WERI-Rb-1 (cell line): ENCODE measurements at regions not wholly inside any gene's neighbourhood (a gene's known extent, or its start where the extent isn't known, plus 50 kb on each side); places are given as distances from the start of the nearest gene placed in this dataset.

Experiments
- DNase-seq: peaks from one replicate; pipeline ENCODE4 v3.0.0-alpha.2; 2020
- H3K27ac ChIP-seq: fragments of 250-450 bp; sonication (Bioruptor Pico); 2 replicates; pipeline ENCODE4 v1.5.1; 2020; ENCODE audit warnings: mild to moderate bottlenecking, moderate library complexity
- H3K27me3 ChIP-seq: fragments of 250-450 bp; sonication (Bioruptor Pico); 2 replicates; pipeline ENCODE4 v1.5.1; 2021; ENCODE audit warnings: mild to moderate bottlenecking, low read depth, moderate library complexity; ENCODE audit not compliant: insufficient read depth, severe bottlenecking
- H3K36me3 ChIP-seq: fragments of 250-450 bp; sonication (Bioruptor Pico); 2 replicates; pipeline ENCODE4 v1.5.1; 2020; ENCODE audit warnings: mild to moderate bottlenecking, moderate library complexity
- H3K4me3 ChIP-seq: 2 replicates; pipeline ENCODE4 v1.5.1; 2011; ENCODE audit warnings: low read depth, mild to moderate bottlenecking, control low read depth, low read length
- H3K9me3 ChIP-seq: fragments of 250-450 bp; sonication (Bioruptor Pico); 2 replicates; pipeline ENCODE4 v1.5.1; 2021; ENCODE audit warnings: mild to moderate bottlenecking, moderate library complexity; ENCODE audit not compliant: severe bottlenecking
- CTCF ChIP-seq: IDR thresholded peaks from 2 replicates; pipeline ENCODE4 v1.5.1; 2011; ENCODE audit warnings: low read depth, mild to moderate bottlenecking, control low read depth, inconsistent platforms, low read length

DNA sequence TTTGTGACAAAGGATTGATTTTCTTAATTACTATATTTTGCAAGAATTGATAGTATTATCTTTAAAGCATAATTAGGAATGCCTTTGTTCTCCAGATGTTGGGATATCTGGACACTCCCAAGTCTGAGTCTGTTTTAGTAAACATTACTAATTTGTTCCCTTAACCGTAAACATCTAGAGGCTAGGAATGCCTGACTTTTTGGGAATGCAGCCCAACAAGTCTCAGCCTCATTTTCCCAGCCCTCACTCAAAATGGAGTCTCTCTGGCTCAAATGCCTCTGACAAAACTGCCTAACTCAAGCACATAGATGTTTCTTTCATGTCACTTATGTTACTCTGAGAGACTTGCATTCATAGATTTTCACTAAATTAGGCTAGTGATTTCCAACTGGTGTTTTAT, 297.0 kb upstream of the CLNK start:
- Histone ChIP-seq H3K36me3 (no peaks in the 10 kb centered on the region), H3K9me3 (no peaks in the 10 kb centered on the region), H3K27ac (no peak overlapping the region), H3K27me3 (peaks cover 3% of the 10 kb centered on the region), H3K4me3 (no peak overlapping the region)
- no peak for TF ChIP-seq CTCF
- no peak for DNase-seq

GRCh38 chr4:10981096-10981495, 296.5 kb upstream of the CLNK start:
- H3K9me3 ChIP-seq = no peaks in the 10 kb centered on the region
- H3K27ac ChIP-seq = no peak overlapping the region
- H3K27me3 ChIP-seq = peaks cover 3% of the 10 kb centered on the region
- H3K4me3 ChIP-seq = no peak overlapping the region
- no peak for TF ChIP-seq CTCF
- no peaks in the 10 kb centered on the region for H3K36me3 ChIP-seq
- DNase-seq = no peak

GRCh38 chr4:10979032-10979431, 294.5 kb upstream of the CLNK start:
- no peaks in the 10 kb centered on the region for H3K9me3 ChIP-seq
- no peaks in the 10 kb centered on the region for H3K36me3 ChIP-seq
- no peak for TF ChIP-seq CTCF
- no peak for DNase-seq
- H3K27me3 ChIP-seq = peaks cover 3% of the 10 kb centered on the region
- H3K4me3 ChIP-seq = no peak overlapping the region
- no peak overlapping the region for H3K27ac ChIP-seq

GRCh38 chr4:10977534-10977933, 293.0 kb upstream of the CLNK start:
- Histone ChIP-seq H3K27me3 (peaks cover 3% of the 10 kb centered on the region), H3K27ac (no peak overlapping the region), H3K9me3 (no peaks in the 10 kb centered on the region), H3K36me3 (no peaks in the 10 kb centered on the region), H3K4me3 (no peak overlapping the region)
- DNase-seq = no peak
- no peak for TF ChIP-seq CTCF

DNA sequence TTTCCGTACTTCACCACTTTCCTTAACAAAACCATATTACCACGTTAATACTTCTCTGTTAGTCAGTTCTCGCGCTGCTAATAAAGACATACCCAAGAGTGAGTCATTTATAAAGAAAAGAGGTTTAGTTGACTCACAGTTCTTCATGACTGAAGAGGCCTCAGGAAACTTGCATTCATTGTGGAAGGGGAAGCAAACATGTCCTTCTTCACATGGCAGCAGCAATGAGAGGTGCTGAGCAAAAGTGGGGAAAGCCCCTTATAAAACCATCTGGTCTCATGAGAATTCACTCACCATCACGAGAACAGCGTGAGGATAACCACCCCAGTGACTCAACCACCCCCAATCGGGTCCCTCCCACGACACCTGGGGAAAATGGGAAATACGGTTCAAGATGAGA, 289.8 kb upstream of the CLNK start:
- H3K27ac ChIP-seq = no peak overlapping the region
- no peaks in the 10 kb centered on the region for H3K9me3 ChIP-seq
- H3K4me3 ChIP-seq = no peak overlapping the region
- TF ChIP-seq CTCF = no peak
- no peak for DNase-seq
- no peaks in the 10 kb centered on the region for H3K36me3 ChIP-seq
- peaks cover 3% of the 10 kb centered on the region for H3K27me3 ChIP-seq

GRCh38 chr4:10973686-10974085, 289.1 kb upstream of the CLNK start:
- TF ChIP-seq CTCF = no peak
- H3K9me3 ChIP-seq = no peaks in the 10 kb centered on the region
- H3K27ac ChIP-seq = no peak overlapping the region

More at GRCh38 chr4:10973686-10974085, 289.1 kb upstream of the CLNK start:
- Histone ChIP-seq H3K4me3 (no peak overlapping the region), H3K27me3 (peaks cover 3% of the 10 kb centered on the region), H3K36me3 (no peaks in the 10 kb centered on the region)
- DNase-seq = no peak
